Activated naive CD4-positive, alpha-beta T cell treated with anti-CD3 and anti-CD28 coated beads, Interleukin-2, amount 50 U/mL, for 24 hours (primary cell): ENCODE measurements at regions not wholly inside any gene's neighbourhood (a gene's known extent, or its start where the extent isn't known, plus 50 kb on each side); places are given as distances from the start of the nearest gene placed in this dataset.

Source experiments
- H3K27ac Mint-ChIP-seq: one replicate; pipeline ENCODE4 v1.8.0; 2021; ENCODE audit warnings: mild to moderate bottlenecking, mixed read lengths
- H3K27me3 Mint-ChIP-seq: one replicate; pipeline ENCODE4 v1.8.0; 2021; ENCODE audit warnings: mixed read lengths
- H3K36me3 Mint-ChIP-seq: one replicate; pipeline ENCODE4 v1.8.0; 2021; ENCODE audit warnings: mixed read lengths
- H3K4me1 Mint-ChIP-seq: one replicate; pipeline ENCODE4 v1.8.0; 2021; ENCODE audit warnings: mixed read lengths
- H3K4me3 Mint-ChIP-seq: one replicate; pipeline ENCODE4 v1.8.0; 2021; ENCODE audit warnings: mild to moderate bottlenecking, mixed read lengths
- H3K9me3 Mint-ChIP-seq: one replicate; pipeline ENCODE4 v1.8.0; 2021; ENCODE audit warnings: mixed read lengths

GRCh38 chr10:10132009-10132408 is 885.7 kb upstream of the CELF2 start:
- no peak overlapping the region for H3K27ac Mint-ChIP-seq
- H3K9me3 Mint-ChIP-seq: no peaks in the 10 kb centered on the region
- no peak overlapping the region for H3K4me3 Mint-ChIP-seq
- peaks cover 3% of the 10 kb centered on the region for H3K4me1 Mint-ChIP-seq
- no peaks in the 10 kb centered on the region for H3K36me3 Mint-ChIP-seq
- peaks cover 6% of the 10 kb centered on the region for H3K27me3 Mint-ChIP-seq

GRCh38 chr10:10133281-10133680 is 884.4 kb upstream of the CELF2 start:
- Mint-ChIP-seq H3K36me3 (no peaks in the 10 kb centered on the region), H3K4me1 (peaks cover 11% of the 10 kb centered on the region), H3K27ac (no peak overlapping the region), H3K9me3 (no peaks in the 10 kb centered on the region), H3K4me3 (no peak overlapping the region), H3K27me3 (peaks cover 5% of the 10 kb centered on the region)

GRCh38 chr10:10138685-10139084 is 879.0 kb upstream of the CELF2 start:
- Mint-ChIP-seq H3K27ac (no peak overlapping the region), H3K4me3 (peak overlapping the region; percentile 77), H3K27me3 (no peaks in the 10 kb centered on the region), H3K9me3 (no peaks in the 10 kb centered on the region), H3K4me1 (peaks cover 18% of the 10 kb centered on the region), H3K36me3 (no peaks in the 10 kb centered on the region)

GRCh38 chr10:10141782-10142382 is 875.8 kb upstream of the CELF2 start:
- no peaks in the 10 kb centered on the region for H3K36me3 Mint-ChIP-seq
- H3K27me3 Mint-ChIP-seq: no peaks in the 10 kb centered on the region
- no peaks in the 10 kb centered on the region for H3K9me3 Mint-ChIP-seq
- H3K27ac Mint-ChIP-seq: no peak overlapping the region
- no peak overlapping the region for H3K4me3 Mint-ChIP-seq
- H3K4me1 Mint-ChIP-seq: peaks cover 15% of the 10 kb centered on the region

- H3K27me3 Mint-ChIP-seq: peaks cover 5% of the 10 kb centered on the region
- no peak overlapping the region for H3K27ac Mint-ChIP-seq
- H3K4me1 Mint-ChIP-seq: no peaks in the 10 kb centered on the region
- no peak overlapping the region for H3K4me3 Mint-ChIP-seq
- no peaks in the 10 kb centered on the region for H3K9me3 Mint-ChIP-seq
- H3K36me3 Mint-ChIP-seq: no peaks in the 10 kb centered on the region
Observed at GRCh38 chr10:10146604-10147003, 871.1 kb upstream of the CELF2 start.

- H3K27me3 Mint-ChIP-seq: peaks cover 5% of the 10 kb centered on the region
- no peaks in the 10 kb centered on the region for H3K9me3 Mint-ChIP-seq
- no peaks in the 10 kb centered on the region for H3K36me3 Mint-ChIP-seq
- no peak overlapping the region for H3K27ac Mint-ChIP-seq
- no peak overlapping the region for H3K4me3 Mint-ChIP-seq
- H3K4me1 Mint-ChIP-seq: no peaks in the 10 kb centered on the region
Observed at GRCh38 chr10:10149899-10150298, 867.8 kb upstream of the CELF2 start.

GRCh38 chr10:10156917-10157600 is 860.6 kb upstream of the CELF2 start:
- Mint-ChIP-seq H3K4me1 (no peaks in the 10 kb centered on the region), H3K27me3 (peaks cover 5% of the 10 kb centered on the region), H3K27ac (no peak overlapping the region), H3K9me3 (peaks cover 9% of the 10 kb centered on the region), H3K36me3 (no peaks in the 10 kb centered on the region), H3K4me3 (no peak overlapping the region)

- Mint-ChIP-seq H3K27ac (no peak overlapping the region), H3K4me3 (no peak overlapping the region), H3K36me3 (no peaks in the 10 kb centered on the region), H3K27me3 (peaks cover 4% of the 10 kb centered on the region), H3K4me1 (no peaks in the 10 kb centered on the region), H3K9me3 (peaks cover 9% of the 10 kb centered on the region)
Observed at GRCh38 chr10:10160821-10161312, 856.8 kb upstream of the CELF2 start.

- no peaks in the 10 kb centered on the region for H3K27me3 Mint-ChIP-seq
- peaks cover 5% of the 10 kb centered on the region for H3K9me3 Mint-ChIP-seq
- no peaks in the 10 kb centered on the region for H3K4me1 Mint-ChIP-seq
- no peaks in the 10 kb centered on the region for H3K36me3 Mint-ChIP-seq
- no peak overlapping the region for H3K4me3 Mint-ChIP-seq
- no peak overlapping the region for H3K27ac Mint-ChIP-seq
Observed at GRCh38 chr10:10164848-10165247, 852.8 kb upstream of the CELF2 start.

- Mint-ChIP-seq H3K36me3 (no peaks in the 10 kb centered on the region), H3K27me3 (no peaks in the 10 kb centered on the region), H3K4me3 (no peak overlapping the region), H3K27ac (no peak overlapping the region), H3K4me1 (no peaks in the 10 kb centered on the region), H3K9me3 (no peaks in the 10 kb centered on the region)
Observed at GRCh38 chr10:10165415-10165814, 852.3 kb upstream of the CELF2 start.

GRCh38 chr10:10178476-10178875 is 839.2 kb upstream of the CELF2 start:
- Mint-ChIP-seq H3K4me3 (no peak overlapping the region), H3K27me3 (peaks cover 19% of the 10 kb centered on the region), H3K4me1 (no peaks in the 10 kb centered on the region), H3K36me3 (peaks cover 1% of the 10 kb centered on the region), H3K27ac (no peak overlapping the region), H3K9me3 (peaks cover 10% of the 10 kb centered on the region)

- no peaks in the 10 kb centered on the region for H3K36me3 Mint-ChIP-seq
- no peaks in the 10 kb centered on the region for H3K9me3 Mint-ChIP-seq
- no peak overlapping the region for H3K4me3 Mint-ChIP-seq
- H3K4me1 Mint-ChIP-seq: no peaks in the 10 kb centered on the region
- H3K27ac Mint-ChIP-seq: no peak overlapping the region
- H3K27me3 Mint-ChIP-seq: peaks cover 7% of the 10 kb centered on the region
Observed at GRCh38 chr10:10193848-10194247, 823.8 kb upstream of the CELF2 start.

- Mint-ChIP-seq H3K9me3 (no peaks in the 10 kb centered on the region), H3K4me3 (no peak overlapping the region), H3K36me3 (no peaks in the 10 kb centered on the region), H3K27me3 (peaks cover 7% of the 10 kb centered on the region), H3K27ac (no peak overlapping the region), H3K4me1 (no peaks in the 10 kb centered on the region)
Observed at GRCh38 chr10:10196701-10197100, 821.0 kb upstream of the CELF2 start.

GRCh38 chr10:10197423-10197822 is 820.2 kb upstream of the CELF2 start:
- Mint-ChIP-seq H3K27me3 (peaks cover 6% of the 10 kb centered on the region), H3K9me3 (no peaks in the 10 kb centered on the region), H3K27ac (no peak overlapping the region), H3K4me3 (no peak overlapping the region), H3K36me3 (no peaks in the 10 kb centered on the region), H3K4me1 (no peaks in the 10 kb centered on the region)

GRCh38 chr10:10198363-10198762 is 819.3 kb upstream of the CELF2 start:
- Mint-ChIP-seq H3K27ac (no peak overlapping the region), H3K36me3 (peaks cover 1% of the 10 kb centered on the region), H3K9me3 (peaks cover 8% of the 10 kb centered on the region), H3K4me3 (no peak overlapping the region), H3K4me1 (no peaks in the 10 kb centered on the region), H3K27me3 (peaks cover 7% of the 10 kb centered on the region)

GRCh38 chr10:10204415-10204814 is 813.3 kb upstream of the CELF2 start:
- H3K4me1 Mint-ChIP-seq: no peaks in the 10 kb centered on the region
- peaks cover 11% of the 10 kb centered on the region for H3K27me3 Mint-ChIP-seq
- H3K27ac Mint-ChIP-seq: no peak overlapping the region
- H3K36me3 Mint-ChIP-seq: peaks cover 1% of the 10 kb centered on the region
- H3K4me3 Mint-ChIP-seq: no peak overlapping the region
- peaks cover 20% of the 10 kb centered on the region for H3K9me3 Mint-ChIP-seq
